Activated CD8-positive, alpha-beta T cell treated with anti-CD3 and anti-CD28 coated beads for 36 hours (primary cell): ENCODE measurements at regions not wholly inside any gene's neighbourhood (a gene's known extent, or its start where the extent isn't known, plus 50 kb on each side); places are given as distances from the start of the nearest gene placed in this dataset.

Experiments used
- ATAC-seq: fragments of 200-7000 bp; cut with Tn5 transposase; one replicate; pipeline ENCODE4 v1.10.0; 2021; ENCODE audit warnings: mild to moderate bottlenecking, moderate library complexity
- CTCF ChIA-PET: fragments of 350-600 bp; sonication (Branson Sonifier 250); formaldehyde crosslinking; loops from one replicate; lab custom pipeline; 2021; ENCODE audit warnings: antibody characterized with exemption; lab: Charles Lee
- POLR2A ChIA-PET: fragments of 350-600 bp; sonication (Branson Sonifier 250); formaldehyde crosslinking; loops from one replicate; lab custom pipeline; 2021; ENCODE audit warnings: antibody characterized with exemption; lab: Charles Lee
- DNase-seq: peaks from one replicate; pipeline ENCODE4 v3.0.0-alpha.2; 2020
- H3K27ac Mint-ChIP-seq: one replicate; pipeline ENCODE4 v1.8.0; 2021; ENCODE audit warnings: mild to moderate bottlenecking, mixed read lengths
- H3K27me3 Mint-ChIP-seq: one replicate; pipeline ENCODE4 v1.8.0; 2021; ENCODE audit warnings: mixed read lengths
- H3K36me3 Mint-ChIP-seq: one replicate; pipeline ENCODE4 v1.8.0; 2021; ENCODE audit warnings: low read depth, mixed read lengths
- H3K4me1 Mint-ChIP-seq: one replicate; pipeline ENCODE4 v1.8.0; 2021; ENCODE audit warnings: low read depth, mixed read lengths
- H3K4me3 Mint-ChIP-seq: one replicate; pipeline ENCODE4 v1.8.0; 2021; ENCODE audit warnings: mild to moderate bottlenecking, moderate library complexity, mixed read lengths
- H3K9me3 Mint-ChIP-seq: one replicate; pipeline ENCODE4 v1.8.0; 2021; ENCODE audit warnings: mixed read lengths
- CTCF ChIP-seq: fragments of 200-600 bp; IDR thresholded peaks from one replicate; pipeline ENCODE4 v1.8.0; 2022; ENCODE audit warnings: antibody characterized with exemption, mild to moderate bottlenecking
- intact Hi-C: fragments of 100-400 bp; cut with micrococcal nuclease; formaldehyde crosslinking; loops from one replicate; pipeline ENCODE4 v1.10.0; 2022

GRCh38 chr2:173751245-173751975 lies 213.8 kb downstream of the SP3 start:
- peaks cover 2% of the 10 kb centered on the region for H3K27me3 Mint-ChIP-seq
- no peak overlapping the region for H3K4me3 Mint-ChIP-seq
- no peaks in the 10 kb centered on the region for H3K4me1 Mint-ChIP-seq
- ATAC-seq: no peak
- no peaks in the 10 kb centered on the region for H3K9me3 Mint-ChIP-seq
- intact Hi-C loops: no loop called here
- TF ChIP-seq CTCF: no peak
- H3K27ac Mint-ChIP-seq: no peak overlapping the region
- no peaks in the 10 kb centered on the region for H3K36me3 Mint-ChIP-seq
- DNase-seq: no peak
- CTCF ChIA-PET: interaction anchor here (1.2 kb wide), 1 partner anchor 589 kb away, joined by 3 read pairs; no protein-coding TSS in a partner anchor
- POLR2A ChIA-PET: no interaction called here

- intact Hi-C loops: no loop called here
- Mint-ChIP-seq H3K27ac (no peak overlapping the region), H3K36me3 (no peaks in the 10 kb centered on the region), H3K9me3 (no peaks in the 10 kb centered on the region), H3K4me3 (no peak overlapping the region), H3K27me3 (peaks cover 2% of the 10 kb centered on the region), H3K4me1 (no peaks in the 10 kb centered on the region)
- CTCF ChIA-PET: interaction anchor here (1.2 to 1.5 kb wide), 2 partner anchors 588 to 589 kb away, joined by 3 read pairs; no protein-coding TSS in a partner anchor
- TF ChIP-seq CTCF: no peak
- POLR2A ChIA-PET: no interaction called here
- DNase-seq: peak; percentile 12
- no peak for ATAC-seq
These were observed 213.0 kb downstream of the SP3 start for GRCh38 chr2:173752152-173752551.

GRCh38 chr2:173753441-173753840 lies 211.7 kb downstream of the SP3 start:
- ATAC-seq (no peak), DNase-seq (no peak)
- H3K9me3 Mint-ChIP-seq: no peaks in the 10 kb centered on the region
- no peaks in the 10 kb centered on the region for H3K36me3 Mint-ChIP-seq
- no peak overlapping the region for H3K4me3 Mint-ChIP-seq
- H3K27me3 Mint-ChIP-seq: peaks cover 7% of the 10 kb centered on the region
- no peak overlapping the region for H3K27ac Mint-ChIP-seq
- no peak for TF ChIP-seq CTCF
- intact Hi-C loops: no loop called here
- CTCF ChIA-PET: interaction anchor here (1.5 kb wide), 1 partner anchor 588 kb away, joined by 3 read pairs; no protein-coding TSS in a partner anchor
- no peaks in the 10 kb centered on the region for H3K4me1 Mint-ChIP-seq
- POLR2A ChIA-PET: no interaction called here

- POLR2A ChIA-PET: no interaction called here
- Mint-ChIP-seq H3K27me3 (peaks cover 7% of the 10 kb centered on the region), H3K36me3 (no peaks in the 10 kb centered on the region), H3K4me3 (no peak overlapping the region), H3K27ac (no peak overlapping the region), H3K4me1 (no peaks in the 10 kb centered on the region), H3K9me3 (no peaks in the 10 kb centered on the region)
- DNase-seq (no peak), ATAC-seq (no peak)
- intact Hi-C loops: no loop called here
- CTCF ChIA-PET: no interaction called here
- no peak for TF ChIP-seq CTCF
These were observed 211.0 kb downstream of the SP3 start for GRCh38 chr2:173754165-173754564.

- ChIA-PET CTCF (no interaction called here), POLR2A (no interaction called here)
- no peak for DNase-seq
- ATAC-seq: no peak
- H3K27me3 Mint-ChIP-seq: peaks cover 7% of the 10 kb centered on the region
- TF ChIP-seq CTCF: no peak
- no peak overlapping the region for H3K27ac Mint-ChIP-seq
- H3K4me1 Mint-ChIP-seq: no peaks in the 10 kb centered on the region
- intact Hi-C loops: no loop called here
- no peaks in the 10 kb centered on the region for H3K9me3 Mint-ChIP-seq
- H3K4me3 Mint-ChIP-seq: no peak overlapping the region
- H3K36me3 Mint-ChIP-seq: no peaks in the 10 kb centered on the region
These were observed 210.3 kb downstream of the SP3 start for GRCh38 chr2:173754837-173755236.
